IPS-NIHi7 (cell line): ENCODE measurements at regions not wholly inside any gene's neighbourhood (a gene's known extent, or its start where the extent isn't known, plus 50 kb on each side); places are given as distances from the start of the nearest gene placed in this dataset.
"Not testable (repeated sequence)": the region's sequence is repeated elsewhere in the genome, so short reads cannot be mapped to it uniquely, and the experiment has no call there.

ENCODE experiments used
- DNase-seq: peaks from one replicate; pipeline ENCODE4 v3.0.0; 2012; ENCODE audit warnings: mixed read lengths; ENCODE audit errors: extremely low spot score

GRCh38 chr1:65020774-65021173 is 54.4 kb upstream of the JAK1 start:
- peak; percentile 48 for DNase-seq

- DNase-seq, result no peak
These were observed 55.4 kb upstream of the JAK1 start for GRCh38 chr1:65021795-65022194.

- no peak for DNase-seq
These were observed 55.9 kb upstream of the JAK1 start for GRCh38 chr1:65022216-65022615.

- DNase-seq, result no peak
These were observed 59.4 kb upstream of the JAK1 start for GRCh38 chr1:65025794-65026193.

DNA sequence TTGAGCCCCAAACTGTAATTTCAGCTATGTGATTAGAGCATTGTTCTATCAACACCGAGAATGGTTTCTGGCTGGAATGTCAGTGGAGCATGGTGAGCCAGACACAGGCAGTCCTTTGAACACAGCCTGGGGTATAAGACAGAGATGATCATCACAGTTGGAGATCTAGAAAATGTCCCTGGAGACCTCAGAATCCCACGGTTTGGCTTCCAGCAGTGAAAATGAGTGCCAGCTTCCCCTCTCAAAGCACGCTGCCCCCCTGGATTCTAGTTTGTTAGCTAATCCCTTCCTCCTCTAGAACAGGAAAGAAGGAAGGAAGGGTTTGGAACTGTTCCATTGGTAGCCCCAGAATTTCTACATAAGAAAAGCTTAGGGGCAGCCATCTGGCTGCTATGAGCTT is 59.9 kb upstream of the JAK1 start:
- DNase-seq, result no peak

DNA sequence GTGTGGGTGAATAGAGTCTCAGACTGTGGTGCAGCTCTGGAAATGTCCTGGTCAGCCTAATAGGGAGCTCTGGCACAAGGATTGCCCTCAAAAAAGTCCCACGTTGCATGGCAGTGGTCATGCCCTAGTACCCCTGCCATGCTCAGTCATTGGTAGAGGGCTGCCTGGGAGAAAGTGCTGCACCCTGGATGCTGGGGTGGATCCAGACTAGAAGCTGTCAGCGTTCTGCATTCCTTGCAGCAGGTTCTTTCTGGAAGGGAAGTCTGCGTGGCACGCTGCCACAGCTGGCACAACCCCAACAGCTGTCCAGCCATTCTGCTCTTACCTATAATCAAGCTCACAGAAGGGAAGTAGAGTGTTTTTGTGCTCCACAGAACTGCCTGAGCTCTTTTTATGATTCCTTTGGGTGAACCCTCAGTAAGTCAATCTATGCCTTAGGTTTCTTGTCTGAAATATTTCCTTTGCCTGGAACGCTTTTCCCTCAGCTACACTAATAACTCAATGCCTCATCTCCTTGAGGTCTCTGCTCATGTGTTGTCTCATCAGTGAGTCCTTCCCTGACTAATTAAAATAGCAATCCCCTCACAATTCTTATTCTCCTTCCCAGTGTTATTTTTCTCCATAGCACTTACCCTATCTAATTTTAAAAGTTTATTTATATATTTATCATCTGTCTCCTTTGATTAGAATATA is 61.5 kb upstream of the JAK1 start:
- DNase-seq, result no peak

GRCh38 chr1:65029434-65029833 is 63.1 kb upstream of the JAK1 start:
- DNase-seq, result not testable (repeated sequence)

GRCh38 chr1:65034879-65035278 is 68.5 kb upstream of the JAK1 start:
- DNase-seq, result not testable (repeated sequence)

DNA sequence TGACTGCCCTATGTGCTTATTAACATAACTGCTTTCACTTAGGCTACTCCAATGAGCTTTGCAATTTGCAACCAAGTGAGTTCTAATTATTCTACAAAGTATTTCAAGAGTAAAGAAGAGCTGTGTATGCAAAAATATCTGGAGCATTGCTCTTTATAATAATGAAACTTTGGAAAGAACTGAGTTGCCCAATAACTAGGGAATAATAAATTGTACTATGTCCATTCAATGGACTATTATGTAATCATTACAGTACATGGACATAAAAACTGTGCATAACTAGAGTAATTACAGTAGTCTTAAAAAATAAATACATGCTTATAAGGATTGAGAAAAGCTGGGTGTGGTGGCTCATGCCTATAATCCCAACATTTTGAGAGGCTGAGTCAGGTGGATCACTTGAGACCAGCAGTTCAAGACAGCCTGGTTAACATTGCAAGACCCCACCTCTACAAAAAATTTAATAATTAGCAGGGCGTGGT is 70.3 kb upstream of the JAK1 start:
- no peak for DNase-seq

DNA sequence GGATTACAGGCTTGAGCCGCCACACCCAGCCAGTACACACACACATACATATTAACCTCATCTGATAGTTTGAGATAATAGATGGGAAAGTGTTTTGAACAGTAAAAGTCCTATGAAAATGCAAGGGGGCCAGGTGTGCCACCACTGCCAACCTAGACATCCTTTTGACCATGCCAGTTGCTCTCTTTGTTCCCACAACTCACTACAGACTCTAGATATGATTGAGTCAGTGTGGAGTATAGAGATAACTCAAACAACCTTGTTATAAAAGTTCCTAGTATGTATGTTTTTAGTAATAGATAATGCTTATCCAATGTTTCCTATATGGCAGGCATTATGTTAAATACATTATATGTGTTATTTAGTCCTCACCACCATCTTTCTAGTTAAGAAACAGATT is 72.7 kb upstream of the JAK1 start:
- no peak for DNase-seq

DNA sequence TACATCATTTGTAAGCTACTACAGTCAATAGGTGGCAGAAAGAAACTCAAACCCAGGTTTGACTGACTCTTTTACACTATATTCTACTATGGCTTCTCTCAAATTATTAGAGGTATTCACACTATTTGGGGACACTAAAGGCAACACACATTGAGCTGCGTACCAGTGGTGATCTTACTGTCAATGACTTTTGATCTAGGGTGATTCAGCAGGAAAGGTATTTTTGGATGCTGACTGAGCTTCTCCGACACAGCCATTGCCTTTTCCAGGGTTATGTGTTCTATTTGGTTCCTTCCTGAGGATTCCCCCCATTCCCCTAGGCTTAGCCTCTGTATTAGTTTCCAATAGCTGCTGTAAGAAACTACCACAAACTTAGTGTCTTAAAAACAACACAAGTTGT is 73.2 kb upstream of the JAK1 start:
- no peak for DNase-seq

DNA sequence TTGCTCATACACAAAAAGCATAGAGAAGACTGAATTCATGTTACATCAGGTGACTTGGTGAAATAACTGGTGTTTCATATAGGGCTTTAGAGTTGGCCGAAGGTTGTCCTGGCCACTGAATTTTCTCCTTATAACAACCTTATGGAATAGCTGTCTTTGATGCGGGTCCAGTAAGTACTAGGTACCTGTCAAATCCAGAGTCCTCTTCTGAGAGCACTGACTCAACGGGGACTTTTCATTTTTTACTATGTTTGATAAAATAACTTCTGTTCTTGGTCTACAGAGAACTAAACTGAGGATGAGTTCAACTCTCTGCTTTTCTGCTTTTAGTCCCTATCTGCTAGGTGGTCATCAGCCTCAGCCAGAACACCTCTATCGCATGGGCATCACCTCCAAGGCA is 76.1 kb upstream of the JAK1 start:
- no peak for DNase-seq

DNA sequence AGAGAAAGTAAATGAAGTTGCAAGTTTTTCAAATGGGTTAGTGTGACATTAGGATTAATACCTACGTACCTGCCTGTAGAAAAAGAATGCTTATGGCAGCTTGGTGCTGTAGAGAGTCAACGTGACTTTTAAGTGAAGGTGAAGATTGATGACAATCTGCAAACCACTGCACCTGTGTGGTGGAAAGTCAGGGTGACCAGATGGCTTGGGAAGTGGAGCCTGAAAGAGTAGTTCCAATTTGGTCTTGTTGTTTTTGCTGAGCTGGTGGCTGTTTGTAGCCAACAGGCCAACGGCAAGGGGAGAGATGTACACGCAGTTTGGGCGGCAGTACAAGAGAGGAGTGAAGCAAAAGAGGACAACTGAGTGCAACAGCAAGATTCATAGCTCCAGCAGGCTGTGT is 78.1 kb upstream of the JAK1 start:
- no peak for DNase-seq

DNA sequence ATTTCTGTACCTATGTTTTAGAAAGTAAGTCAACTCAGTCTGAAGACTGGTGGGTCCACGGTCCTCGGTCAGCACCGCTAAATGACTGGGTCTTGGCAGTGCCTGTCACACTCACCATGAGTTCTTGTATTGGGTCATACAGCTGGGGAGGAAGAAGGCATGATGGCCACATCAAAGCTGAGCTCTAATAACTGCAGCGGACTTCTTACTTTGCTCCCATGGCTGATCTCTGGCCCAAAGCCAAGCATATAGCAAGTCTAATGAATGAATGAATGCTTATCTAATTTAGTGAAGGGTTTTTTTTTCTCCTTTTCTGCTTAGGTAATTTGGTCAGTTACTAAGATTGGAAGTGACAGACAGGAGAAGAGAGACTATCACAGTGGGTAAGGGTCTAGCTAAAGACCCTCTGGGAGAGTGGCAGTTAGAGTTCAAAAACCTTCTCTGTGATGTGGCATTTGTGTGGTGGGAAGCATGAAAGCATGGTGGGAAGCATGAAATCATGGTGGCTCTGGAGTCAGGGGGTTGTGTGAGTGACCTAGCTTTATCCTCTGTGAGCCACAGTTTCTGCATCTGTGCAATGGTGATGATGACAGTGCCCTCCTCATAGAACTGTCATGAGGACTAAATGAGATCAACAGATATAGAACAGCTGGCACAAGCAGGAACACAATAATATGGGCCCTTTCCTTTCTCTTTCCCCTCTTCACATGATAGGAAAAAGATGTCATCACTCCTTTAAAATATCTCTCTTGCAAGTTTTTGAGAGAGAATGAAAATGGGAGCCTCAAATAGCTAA is 78.9 kb upstream of the JAK1 start:
- no peak for DNase-seq

DNA sequence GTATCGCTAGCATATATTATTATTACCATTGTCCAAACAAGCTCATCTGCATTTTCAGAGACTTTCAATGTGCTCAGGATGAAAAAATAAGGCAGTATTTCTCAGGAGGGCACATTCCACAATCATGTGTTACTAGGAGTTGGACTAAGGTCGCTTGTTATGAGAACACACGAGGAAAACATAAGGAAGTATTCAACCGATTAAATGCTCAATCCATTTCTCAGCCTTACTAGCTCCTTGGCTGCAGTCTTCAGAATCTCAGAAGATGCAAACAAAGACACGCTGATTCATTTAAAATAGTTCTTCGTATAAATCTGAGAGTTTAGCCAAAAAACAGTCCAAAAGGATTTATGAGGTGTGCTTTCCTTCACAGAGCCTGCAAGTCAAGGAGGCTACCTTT is 82.0 kb upstream of the JAK1 start:
- DNase-seq, result no peak

- no peak for DNase-seq
These were observed 83.8 kb upstream of the JAK1 start for GRCh38 chr1:65049941-65050713.

DNA sequence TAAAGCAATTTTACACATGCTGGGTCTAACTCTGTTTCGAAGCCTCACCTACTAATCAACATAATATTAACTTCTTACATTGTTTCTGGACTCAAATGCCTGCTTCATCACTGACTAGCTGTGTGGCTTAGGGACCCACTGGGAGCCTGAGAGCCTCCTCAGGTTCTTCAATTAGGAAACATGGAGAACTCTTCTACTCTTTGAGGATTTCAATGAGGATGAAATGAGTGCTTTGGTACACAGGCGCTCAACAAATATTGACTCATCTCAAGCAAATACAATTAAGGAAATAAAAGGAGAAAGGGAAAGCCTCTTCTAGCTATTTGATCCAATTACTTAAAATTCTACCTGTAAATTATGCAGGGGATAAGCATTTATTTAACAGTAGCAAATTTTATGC is 84.4 kb upstream of the JAK1 start:
- DNase-seq, result no peak

DNA sequence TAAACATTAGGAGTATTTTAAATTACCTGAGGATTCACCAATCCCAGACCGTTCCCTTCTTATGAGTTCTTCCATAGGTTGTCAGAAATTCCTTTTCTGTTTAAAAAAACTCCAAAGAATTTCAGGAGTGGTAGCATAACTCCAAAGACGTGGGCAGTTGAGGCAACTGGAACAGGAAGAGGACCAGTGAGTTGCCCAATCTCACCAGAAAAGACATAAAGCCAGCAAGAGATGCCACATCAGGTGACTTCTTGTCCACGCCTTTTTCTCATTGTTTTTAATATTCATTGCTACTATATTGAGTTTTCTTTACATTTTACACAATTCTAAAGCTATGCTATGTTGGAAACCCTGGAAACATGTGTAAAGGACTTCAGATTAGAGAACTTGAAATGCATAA is 88.1 kb upstream of the JAK1 start:
- DNase-seq, result no peak

GRCh38 chr1:65055747-65056146 is 89.4 kb upstream of the JAK1 start:
- no peak for DNase-seq

DNA sequence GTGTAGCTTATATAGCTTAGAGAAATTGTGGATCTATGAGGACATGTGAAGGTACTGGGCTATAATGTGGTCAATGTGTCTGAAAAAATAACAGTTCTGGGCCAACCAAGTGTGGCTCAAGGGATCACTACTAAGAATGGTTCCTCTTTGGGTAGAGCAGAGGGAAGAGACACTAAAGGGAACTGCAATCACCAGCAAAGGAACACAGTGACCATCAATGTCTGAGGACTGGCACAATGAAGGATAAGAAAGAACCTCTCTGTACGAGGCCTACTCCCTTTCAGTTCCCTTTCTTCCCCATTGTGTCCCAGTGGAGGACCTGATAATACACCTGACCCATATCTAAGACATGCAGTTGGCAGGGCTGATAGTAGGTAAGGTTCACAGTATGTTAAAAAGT is 89.9 kb upstream of the JAK1 start:
- no peak for DNase-seq

- no peak for DNase-seq
These were observed 90.5 kb upstream of the JAK1 start for GRCh38 chr1:65056866-65057265.

DNA sequence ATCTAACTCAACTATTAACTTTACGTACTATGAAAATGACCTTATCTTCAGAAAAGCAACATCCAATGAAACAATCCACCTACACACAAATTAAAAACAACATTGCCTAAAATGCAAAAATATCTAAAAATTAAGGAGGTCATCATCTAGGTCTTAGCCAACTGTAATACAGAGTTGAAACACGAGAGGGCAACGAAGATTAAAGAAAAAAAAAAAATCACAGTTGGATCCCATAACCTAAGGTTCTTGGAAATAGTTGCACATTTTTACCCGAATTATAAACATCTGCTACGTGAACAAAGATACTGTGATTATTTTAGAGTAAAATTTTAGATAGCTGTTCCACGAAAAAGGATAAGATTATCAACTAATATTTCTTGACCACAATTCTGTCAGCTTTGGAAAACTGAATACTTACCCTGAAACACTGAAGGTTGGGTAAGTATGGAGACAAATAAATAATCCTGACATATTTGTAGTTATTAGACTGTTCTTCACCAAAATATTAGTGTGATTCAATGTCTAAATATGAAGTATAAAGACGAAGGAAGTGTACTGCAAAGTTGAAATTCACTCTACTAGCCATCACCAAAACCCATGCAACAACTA is 88.0 kb upstream of the AK4 start:
- no peak for DNase-seq
